Esophagus muscularis mucosa (tissue), 4 donors: ENCODE measurements at regions not wholly inside any gene's neighbourhood (a gene's known extent, or its start where the extent isn't known, plus 50 kb on each side); places are given as distances from the start of the nearest gene placed in this dataset.

ENCODE experiments used
- DNase-seq: peaks from one replicate; pipeline ENCODE4 v3.0.0-alpha.2; 2017; ENCODE audit errors: extremely low spot score
- H3K27ac ChIP-seq, 4 donors: fragments of 200-600 bp; sonication (generic); replicated peaks in 1 of 4; 1 replicate in 3 of 4; 2 replicates in 1 of 4; pipeline ENCODE4 v1.5.1; 2016 to 2019; ENCODE audit warnings: mild to moderate bottlenecking in 1 of 4
- H3K27me3 ChIP-seq, 4 donors: fragments of 200-600 bp; sonication (generic); one replicate each; pipeline versions ENCODE4 v1.5.1 to v1.6.0; 2016 to 2019
- H3K36me3 ChIP-seq, 4 donors: fragments of 200-600 bp; sonication (generic); one replicate each; pipeline ENCODE4 v1.5.1; 2016 to 2019
- H3K4me1 ChIP-seq, 4 donors: fragments of 200-600 bp; sonication (generic); one replicate each; pipeline ENCODE4 v1.5.1; 2016 to 2019
- H3K4me3 ChIP-seq, 4 donors: fragments of 200-600 bp; sonication (generic); 1 replicate in 2 of 4; 2 replicates in 2 of 4; pipeline ENCODE4 v1.5.1; 2016 to 2019; ENCODE audit warnings: mild to moderate bottlenecking in 4 of 4, moderate library complexity in 1 of 4
- H3K9me3 ChIP-seq, 4 donors: fragments of 200-600 bp; sonication (generic); 1 replicate in 3 of 4; 2 replicates in 1 of 4; pipeline ENCODE4 v1.5.1; 2016 to 2019
- CTCF ChIP-seq, 3 experiments: fragments of 200-600 bp in 2 of 3; fragments of 450-650 bp in 1 of 3; sonication (generic) in 2 of 3; IDR thresholded peaks; one replicate each; pipeline ENCODE4 v1.5.1; 2017 to 2019; ENCODE audit warnings: antibody characterized with exemption in 3 of 3, mild to moderate bottlenecking in 2 of 3, moderate library complexity in 1 of 3
- EP300 ChIP-seq: sonication (generic); formaldehyde crosslinking; IDR thresholded peaks from one replicate; pipeline ENCODE4 v1.6.1; 2017; ENCODE audit warnings: antibody characterized with exemption
- POLR2A ChIP-seq: fragments of 450-650 bp; IDR thresholded peaks from one replicate; pipeline ENCODE4 v1.6.1; 2017; ENCODE audit warnings: antibody characterized with exemption, moderate library complexity, mild to moderate bottlenecking, low read depth
- POLR2AphosphoS5 ChIP-seq, 2 donors: sonication (generic); formaldehyde crosslinking; IDR thresholded peaks; one replicate each; pipeline ENCODE4 v1.6.1; 2017; ENCODE audit warnings: antibody characterized with exemption in 2 of 2
- WGBS: methylation state at CpG from one replicate; pipeline ENCODE4 v1.1.5; 2018; 5-methylcytosine and 5-hydroxymethylcytosine counted together
- intact Hi-C: fragments of 100-400 bp; cut with DNase I; formaldehyde crosslinking; loops from one replicate; pipeline ENCODE4 v1.15.1; 2023

- Histone ChIP-seq H3K36me3 (peaks cover 0 to 71% (median 20%) of the 10 kb centered on the region in 4 donors), H3K4me1 (no peaks in the 10 kb centered on the region), H3K27me3 (no peaks in the 10 kb centered on the region), H3K9me3 (no peaks in the 10 kb centered on the region), H3K27ac (no peak overlapping the region), H3K4me3 (no peak overlapping the region)
- intact Hi-C loops = no loop called here
- no peak for TF ChIP-seq EP300
- TF ChIP-seq POLR2AphosphoS5 (IDR thresholded peaks at IDR 0.05) = no peak
- no peak for TF ChIP-seq POLR2A
- no peak for TF ChIP-seq CTCF (IDR thresholded peaks at IDR 0.05)
- 76% methylated on average over 4 of the region's 4 CpGs for WGBS
- DNase-seq = no peak
Observed at GRCh38 chr6:25094726-25095125, 159.0 kb upstream of the RIPOR2 start.

GRCh38 chr6:25100288-25100687 lies 164.5 kb upstream of the RIPOR2 start:
- TF ChIP-seq POLR2AphosphoS5 (IDR thresholded peaks at IDR 0.05) (no peak), EP300 (no peak), CTCF (IDR thresholded peaks at IDR 0.05) (no peak), POLR2A (no peak)
- Histone ChIP-seq H3K9me3 (no peaks in the 10 kb centered on the region), H3K4me1 (no peaks in the 10 kb centered on the region), H3K27ac (no peak overlapping the region), H3K4me3 (no peak overlapping the region), H3K27me3 (no peaks in the 10 kb centered on the region), H3K36me3 (peaks cover 0 to 41% (median 7%) of the 10 kb centered on the region in 4 donors)
- no peak for DNase-seq
- intact Hi-C loops = no loop called here
- 73% methylated on average over 4 of the region's 4 CpGs for WGBS

GRCh38 chr6:25103603-25104002 lies 167.8 kb upstream of the RIPOR2 start:
- DNase-seq = no peak
- H3K4me3 ChIP-seq = no peak overlapping the region
- TF ChIP-seq POLR2A (no peak), CTCF (IDR thresholded peaks at IDR 0.05) (no peak), EP300 (no peak), POLR2AphosphoS5 (IDR thresholded peaks at IDR 0.05) (no peak)
- intact Hi-C loops = no loop called here
- H3K9me3 ChIP-seq = no peaks in the 10 kb centered on the region
- no peaks in the 10 kb centered on the region for H3K27me3 ChIP-seq
- peaks cover 0 to 52% (median 22%) of the 10 kb centered on the region in 4 donors for H3K36me3 ChIP-seq
- WGBS = 81% methylated on average over 3 of the region's 3 CpGs
- H3K4me1 ChIP-seq = no peaks in the 10 kb centered on the region
- no peak overlapping the region for H3K27ac ChIP-seq

GRCh38 chr6:25105070-25105925 lies 169.5 kb upstream of the RIPOR2 start:
- no peaks in the 10 kb centered on the region for H3K4me1 ChIP-seq
- H3K27me3 ChIP-seq = no peaks in the 10 kb centered on the region
- peaks cover 0 to 69% (median 24%) of the 10 kb centered on the region in 4 donors for H3K36me3 ChIP-seq
- TF ChIP-seq POLR2A (no peak), CTCF (IDR thresholded peaks at IDR 0.05) (no peak), POLR2AphosphoS5 (IDR thresholded peaks at IDR 0.05) (no peak), EP300 (no peak)
- no peak overlapping the region for H3K4me3 ChIP-seq
- intact Hi-C loops = no loop called here
- DNase-seq = no peak
- H3K27ac ChIP-seq = peak overlapping the region in 1 of 4 donors; percentile 32
- no peaks in the 10 kb centered on the region for H3K9me3 ChIP-seq
- 64% methylated on average over 7 of the region's 7 CpGs for WGBS
